ENCODE measurements at regions not wholly inside any gene's neighbourhood (a gene's known extent, or its start where the extent isn't known, plus 50 kb on each side); places are given as distances from the start of the nearest gene placed in this dataset.

DNA sequence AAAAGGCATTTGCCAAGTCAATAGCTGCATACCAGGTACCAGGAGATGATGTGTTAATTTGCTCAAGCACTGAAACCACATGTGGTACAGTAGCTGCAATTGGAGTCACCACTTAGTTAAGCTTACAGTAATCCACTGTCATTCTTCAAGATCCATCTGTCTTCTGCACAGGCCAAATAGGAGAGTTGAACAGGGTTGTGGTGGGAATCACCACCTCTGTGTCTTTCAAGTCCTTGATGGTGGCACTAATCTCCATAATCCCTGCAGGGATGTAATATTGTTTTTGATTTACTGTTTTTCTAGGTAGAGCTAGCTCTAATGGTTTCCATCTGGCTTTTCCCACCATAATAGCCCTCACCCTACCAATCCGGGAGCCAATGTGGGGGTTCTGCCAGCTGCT is 91.9 kb downstream of the FCRL5 start:
- H3K36me3 ChIP-seq (ENCODE audit: control insufficient read depth, insufficient read depth, low read length), result no peaks in the 10 kb centered on the region
- H3K9me3 ChIP-seq (ENCODE audit: control insufficient read depth, insufficient read depth, low read depth, low read length), result no peaks in the 10 kb centered on the region
- no peak for TF ChIP-seq EZH2 (IDR thresholded peaks at IDR 0.05; ENCODE audit: low read length, missing control alignments)
- TF ChIP-seq, protein P1, sequence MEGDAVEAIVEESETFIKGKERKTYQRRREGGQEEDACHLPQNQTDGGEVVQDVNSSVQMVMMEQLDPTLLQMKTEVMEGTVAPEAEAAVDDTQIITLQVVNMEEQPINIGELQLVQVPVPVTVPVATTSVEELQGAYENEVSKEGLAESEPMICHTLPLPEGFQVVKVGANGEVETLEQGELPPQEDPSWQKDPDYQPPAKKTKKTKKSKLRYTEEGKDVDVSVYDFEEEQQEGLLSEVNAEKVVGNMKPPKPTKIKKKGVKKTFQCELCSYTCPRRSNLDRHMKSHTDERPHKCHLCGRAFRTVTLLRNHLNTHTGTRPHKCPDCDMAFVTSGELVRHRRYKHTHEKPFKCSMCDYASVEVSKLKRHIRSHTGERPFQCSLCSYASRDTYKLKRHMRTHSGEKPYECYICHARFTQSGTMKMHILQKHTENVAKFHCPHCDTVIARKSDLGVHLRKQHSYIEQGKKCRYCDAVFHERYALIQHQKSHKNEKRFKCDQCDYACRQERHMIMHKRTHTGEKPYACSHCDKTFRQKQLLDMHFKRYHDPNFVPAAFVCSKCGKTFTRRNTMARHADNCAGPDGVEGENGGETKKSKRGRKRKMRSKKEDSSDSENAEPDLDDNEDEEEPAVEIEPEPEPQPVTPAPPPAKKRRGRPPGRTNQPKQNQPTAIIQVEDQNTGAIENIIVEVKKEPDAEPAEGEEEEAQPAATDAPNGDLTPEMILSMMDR (conservative IDR thresholded peaks at IDR 0.05 in 1 of 2, IDR thresholded peaks at IDR 0.05 in 1 of 2; ENCODE audit: low read depth in 1 of 2, low read length in 2 of 2), result no peak
- no peak overlapping the region for H3K9ac ChIP-seq (ENCODE audit: insufficient read depth, low read length)
- H3K27ac ChIP-seq (ENCODE audit: insufficient read depth, low read length), result no peak overlapping the region
- no peaks in the 10 kb centered on the region for H3K27me3 ChIP-seq (ENCODE audit: control insufficient read depth, insufficient read depth, low read length)
- no peak overlapping the region for H3K4me2 ChIP-seq (ENCODE audit: extremely low read depth, insufficient read depth, low read length)
- no peaks in the 10 kb centered on the region for H4K20me1 ChIP-seq (ENCODE audit: control insufficient read depth, extremely low read depth, insufficient read depth, low read length)
- no peaks in the 10 kb centered on the region for H3K79me2 ChIP-seq (ENCODE audit: control insufficient read depth, insufficient read depth, low read length)
- H3K4me3 ChIP-seq (replicated peaks in 1 of 4; ENCODE audit: control extremely low read depth in 1 of 4, insufficient read depth in 1 of 4, low read depth in 3 of 4, low read length in 4 of 4), result no peak overlapping the region
- H3K4me1 ChIP-seq (ENCODE audit: control insufficient read depth, extremely low read depth, insufficient read depth, low read length), result no peaks in the 10 kb centered on the region
- no peak overlapping the region for H2AFZ ChIP-seq (ENCODE audit: low read length)
- DNase-seq (ENCODE audit: low read depth in 2 of 2), result no peak

DNA sequence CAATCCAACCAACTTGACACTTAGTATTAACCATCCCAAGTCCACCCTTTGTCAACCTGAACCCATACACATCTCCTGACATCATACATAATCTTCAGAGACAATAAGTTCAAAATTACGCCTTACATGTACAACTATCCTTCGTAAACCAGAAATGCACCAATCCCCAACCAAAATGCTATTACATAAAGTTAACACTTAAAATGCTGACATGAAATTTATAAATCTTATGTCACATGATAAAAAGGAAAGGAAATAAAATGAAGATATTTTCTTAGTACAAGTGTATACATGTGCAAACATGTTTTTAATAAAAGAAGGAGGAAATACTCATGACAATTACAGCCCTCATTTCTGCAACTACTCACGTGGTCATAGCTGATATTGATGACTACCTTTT is 95.0 kb downstream of the FCRL5 start:
- H3K4me3 ChIP-seq (replicated peaks in 1 of 4; ENCODE audit: control extremely low read depth in 1 of 4, insufficient read depth in 1 of 4, low read depth in 3 of 4, low read length in 4 of 4), result no peak overlapping the region
- H2AFZ ChIP-seq (ENCODE audit: low read length), result no peak overlapping the region
- TF ChIP-seq EZH2 (IDR thresholded peaks at IDR 0.05; ENCODE audit: low read length, missing control alignments), result no peak
- TF ChIP-seq, protein P1 (conservative IDR thresholded peaks at IDR 0.05 in 1 of 2, IDR thresholded peaks at IDR 0.05 in 1 of 2; ENCODE audit: low read depth in 1 of 2, low read length in 2 of 2), result no peak

DNA sequence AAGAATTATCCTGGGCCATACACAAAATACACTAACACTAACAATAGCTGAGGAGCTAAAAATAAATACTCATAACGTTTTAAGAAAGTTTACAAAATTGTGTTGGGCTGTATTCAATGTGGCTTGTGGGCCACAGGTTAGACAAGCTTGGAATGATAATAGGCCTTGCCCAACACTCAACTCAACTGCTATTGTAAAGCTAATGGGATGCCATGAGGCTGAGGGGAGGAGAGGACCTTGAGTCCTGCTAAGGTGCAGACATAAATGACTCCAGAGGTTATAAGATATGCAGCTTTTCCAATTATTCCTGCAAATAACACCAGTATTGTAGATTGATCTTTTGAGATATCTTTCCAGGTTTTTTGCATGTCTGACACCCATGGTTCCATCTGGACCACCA is 97.0 kb downstream of the FCRL5 start:
- no peak for TF ChIP-seq EZH2 (IDR thresholded peaks at IDR 0.05; ENCODE audit: low read length, missing control alignments)
- TF ChIP-seq, protein P1 (conservative IDR thresholded peaks at IDR 0.05 in 1 of 2, IDR thresholded peaks at IDR 0.05 in 1 of 2; ENCODE audit: low read depth in 1 of 2, low read length in 2 of 2), result no peak
- H3K4me1 ChIP-seq (ENCODE audit: control insufficient read depth, extremely low read depth, insufficient read depth, low read length), result no peaks in the 10 kb centered on the region
- H3K79me2 ChIP-seq (ENCODE audit: control insufficient read depth, insufficient read depth, low read length), result no peaks in the 10 kb centered on the region

More for the DNA sequence above, 95.0 kb downstream of the FCRL5 start:
- DNase-seq (ENCODE audit: low read depth in 2 of 2), result no peak
- no peaks in the 10 kb centered on the region for H3K4me1 ChIP-seq (ENCODE audit: control insufficient read depth, extremely low read depth, insufficient read depth, low read length)
- H3K9me3 ChIP-seq (ENCODE audit: control insufficient read depth, insufficient read depth, low read depth, low read length), result no peaks in the 10 kb centered on the region
- H3K4me2 ChIP-seq (ENCODE audit: extremely low read depth, insufficient read depth, low read length), result no peak overlapping the region
- no peaks in the 10 kb centered on the region for H3K36me3 ChIP-seq (ENCODE audit: control insufficient read depth, insufficient read depth, low read length)
- no peak overlapping the region for H3K27ac ChIP-seq (ENCODE audit: insufficient read depth, low read length)
- no peaks in the 10 kb centered on the region for H3K27me3 ChIP-seq (ENCODE audit: control insufficient read depth, insufficient read depth, low read length)
- H3K9ac ChIP-seq (ENCODE audit: insufficient read depth, low read length), result no peak overlapping the region
- no peaks in the 10 kb centered on the region for H3K79me2 ChIP-seq (ENCODE audit: control insufficient read depth, insufficient read depth, low read length)
- no peaks in the 10 kb centered on the region for H4K20me1 ChIP-seq (ENCODE audit: control insufficient read depth, extremely low read depth, insufficient read depth, low read length)

More for the DNA sequence above, 97.0 kb downstream of the FCRL5 start:
- Histone ChIP-seq H3K36me3 (ENCODE audit: control insufficient read depth, insufficient read depth, low read length) (no peaks in the 10 kb centered on the region), H4K20me1 (ENCODE audit: control insufficient read depth, extremely low read depth, insufficient read depth, low read length) (no peaks in the 10 kb centered on the region), H3K4me3 (replicated peaks in 1 of 4; ENCODE audit: control extremely low read depth in 1 of 4, insufficient read depth in 1 of 4, low read depth in 3 of 4, low read length in 4 of 4) (no peak overlapping the region), H3K27me3 (ENCODE audit: control insufficient read depth, insufficient read depth, low read length) (no peaks in the 10 kb centered on the region), H3K9ac (ENCODE audit: insufficient read depth, low read length) (no peak overlapping the region), H3K9me3 (ENCODE audit: control insufficient read depth, insufficient read depth, low read depth, low read length) (no peaks in the 10 kb centered on the region), H2AFZ (ENCODE audit: low read length) (no peak overlapping the region), H3K4me2 (ENCODE audit: extremely low read depth, insufficient read depth, low read length) (no peak overlapping the region), H3K27ac (ENCODE audit: insufficient read depth, low read length) (no peak overlapping the region)
- no peak for DNase-seq (ENCODE audit: low read depth in 2 of 2)

Data from fibroblast of lung (primary cell).